CD4-positive, alpha-beta T cell (primary cell): ENCODE measurements at regions not wholly inside any gene's neighbourhood (a gene's known extent, or its start where the extent isn't known, plus 50 kb on each side); places are given as distances from the start of the nearest gene placed in this dataset.

Experiments used
- ATAC-seq: fragments of 200-7000 bp; cut with Tn5 transposase; one replicate; pipeline ENCODE4 v1.10.0; 2022; ENCODE audit warnings: mild to moderate bottlenecking; ENCODE audit not compliant: poor library complexity
- CTCF ChIA-PET: fragments of 350-600 bp; sonication (Branson Sonifier 250); formaldehyde crosslinking; loops from one replicate; lab custom pipeline; 2021; ENCODE audit warnings: antibody characterized with exemption, inconsistent platforms; lab: Charles Lee
- POLR2A ChIA-PET: fragments of 350-600 bp; sonication (Branson Sonifier 250); formaldehyde crosslinking; loops from one replicate; lab custom pipeline; 2021; ENCODE audit warnings: antibody characterized with exemption, inconsistent platforms; lab: Charles Lee
- DNase-seq, 14 experiments: peaks; one replicate each; pipeline ENCODE4 v3.0.0-alpha.2; 2013 to 2020; ENCODE audit warnings: mixed read lengths in 2 of 14
- H3K27ac ChIP-seq, 2 donors: one replicate each; pipeline versions ENCODE4 v1.5.1 to v1.7.0; 2013; ENCODE audit warnings: low read length in 2 of 2, low read depth in 1 of 2, mild to moderate bottlenecking in 1 of 2
- H3K27me3 ChIP-seq, 2 experiments: 1 replicate in 1 of 2; 2 replicates in 1 of 2; pipeline versions ENCODE4 v1.6.1 to v1.7.0; 2013; ENCODE audit warnings: low read length in 2 of 2, control low read depth in 1 of 2, mild to moderate bottlenecking in 1 of 2, moderate library complexity in 1 of 2; ENCODE audit not compliant: insufficient read depth in 2 of 2, control insufficient read depth in 1 of 2
- H3K36me3 ChIP-seq: one replicate; pipeline ENCODE4 v1.6.1; 2013; ENCODE audit warnings: low read length, control low read depth; ENCODE audit not compliant: insufficient read depth
- H3K4me1 ChIP-seq: one replicate; pipeline ENCODE4 v1.6.1; 2013; ENCODE audit warnings: low read length, control low read depth; ENCODE audit not compliant: insufficient read depth
- H3K4me3 ChIP-seq: one replicate; pipeline ENCODE4 v1.5.1; 2013; ENCODE audit warnings: mild to moderate bottlenecking, low read length, moderate library complexity
- H3K9me3 ChIP-seq, 2 experiments: 1 replicate in 1 of 2; 2 replicates in 1 of 2; pipeline versions ENCODE4 v1.6.1 to v1.7.0; 2013; ENCODE audit warnings: low read length in 2 of 2, mild to moderate bottlenecking in 2 of 2, control low read depth in 1 of 2, moderate library complexity in 1 of 2; ENCODE audit not compliant: control insufficient read depth in 1 of 2, insufficient read depth in 1 of 2
- H3K27ac Mint-ChIP-seq: one replicate; pipeline ENCODE4 v1.8.0; 2020; ENCODE audit warnings: mixed read lengths
- H3K27me3 Mint-ChIP-seq: one replicate; pipeline ENCODE4 v1.8.0; 2021; ENCODE audit warnings: mixed read lengths
- H3K36me3 Mint-ChIP-seq: one replicate; pipeline ENCODE4 v1.8.0; 2021; ENCODE audit warnings: low read depth, mixed read lengths
- H3K4me1 Mint-ChIP-seq: one replicate; pipeline ENCODE4 v1.8.0; 2021; ENCODE audit warnings: low read depth, mixed read lengths
- H3K4me3 Mint-ChIP-seq: one replicate; pipeline ENCODE4 v1.8.0; 2020; ENCODE audit warnings: mild to moderate bottlenecking, mixed read lengths
- H3K9me3 Mint-ChIP-seq: one replicate; pipeline ENCODE4 v1.8.0; 2020; ENCODE audit warnings: mixed read lengths
- intact Hi-C, 2 experiments: fragments of 100-400 bp; cut with DNase I in 1 of 2; cut with micrococcal nuclease in 1 of 2; formaldehyde crosslinking; loops; one replicate each; pipeline versions ENCODE4 v1.15.1 to v1.9.0; 2023 to 2025; cut with DNase I, micrococcal nuclease
- TF ChIP-seq, protein P1 (sequence below): fragments of 200-600 bp; IDR thresholded peaks from one replicate; pipeline ENCODE4 v1.8.0; 2022; ENCODE audit warnings: antibody characterized with exemption, mild to moderate bottlenecking

DNA sequence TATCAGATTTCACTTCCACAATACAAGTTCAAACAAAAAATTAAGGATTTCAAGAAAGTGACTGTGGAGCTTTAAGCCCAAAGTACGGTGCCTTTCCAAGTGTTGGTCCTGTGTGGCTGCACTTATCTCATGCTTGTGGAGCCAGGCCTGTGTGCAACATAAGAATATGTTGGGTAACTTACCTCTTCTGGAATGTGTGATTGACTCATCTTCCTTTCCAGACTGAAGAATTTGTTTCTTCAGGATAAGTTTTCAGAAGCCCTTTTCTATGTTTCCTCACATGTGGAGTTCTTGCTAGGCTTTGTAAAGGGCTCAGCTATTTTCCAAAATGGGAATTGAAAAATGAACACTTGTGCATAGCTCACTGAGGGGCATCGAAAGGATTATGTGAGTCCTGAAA is 485.1 kb upstream of the PAPPA start:
- no peaks in the 10 kb centered on the region for H3K4me1 Mint-ChIP-seq
- DNase-seq = no peak
- TF ChIP-seq, protein P1, sequence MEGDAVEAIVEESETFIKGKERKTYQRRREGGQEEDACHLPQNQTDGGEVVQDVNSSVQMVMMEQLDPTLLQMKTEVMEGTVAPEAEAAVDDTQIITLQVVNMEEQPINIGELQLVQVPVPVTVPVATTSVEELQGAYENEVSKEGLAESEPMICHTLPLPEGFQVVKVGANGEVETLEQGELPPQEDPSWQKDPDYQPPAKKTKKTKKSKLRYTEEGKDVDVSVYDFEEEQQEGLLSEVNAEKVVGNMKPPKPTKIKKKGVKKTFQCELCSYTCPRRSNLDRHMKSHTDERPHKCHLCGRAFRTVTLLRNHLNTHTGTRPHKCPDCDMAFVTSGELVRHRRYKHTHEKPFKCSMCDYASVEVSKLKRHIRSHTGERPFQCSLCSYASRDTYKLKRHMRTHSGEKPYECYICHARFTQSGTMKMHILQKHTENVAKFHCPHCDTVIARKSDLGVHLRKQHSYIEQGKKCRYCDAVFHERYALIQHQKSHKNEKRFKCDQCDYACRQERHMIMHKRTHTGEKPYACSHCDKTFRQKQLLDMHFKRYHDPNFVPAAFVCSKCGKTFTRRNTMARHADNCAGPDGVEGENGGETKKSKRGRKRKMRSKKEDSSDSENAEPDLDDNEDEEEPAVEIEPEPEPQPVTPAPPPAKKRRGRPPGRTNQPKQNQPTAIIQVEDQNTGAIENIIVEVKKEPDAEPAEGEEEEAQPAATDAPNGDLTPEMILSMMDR = no peak
- H3K27ac Mint-ChIP-seq = no peak overlapping the region
- no peak for ATAC-seq
- H3K4me3 Mint-ChIP-seq = no peak overlapping the region
- H3K4me3 ChIP-seq = no peak overlapping the region
- H3K27me3 Mint-ChIP-seq = no peaks in the 10 kb centered on the region
- no peaks in the 10 kb centered on the region for H3K9me3 ChIP-seq
- no peaks in the 10 kb centered on the region for H3K27me3 ChIP-seq
- no peaks in the 10 kb centered on the region for H3K9me3 Mint-ChIP-seq
- no peak overlapping the region for H3K27ac ChIP-seq
- CTCF ChIA-PET = no interaction called here
- no peaks in the 10 kb centered on the region for H3K4me1 ChIP-seq
- H3K36me3 ChIP-seq = no peaks in the 10 kb centered on the region
- POLR2A ChIA-PET = no interaction called here
- intact Hi-C loops = no loop called here
- H3K36me3 Mint-ChIP-seq = no peaks in the 10 kb centered on the region

DNA sequence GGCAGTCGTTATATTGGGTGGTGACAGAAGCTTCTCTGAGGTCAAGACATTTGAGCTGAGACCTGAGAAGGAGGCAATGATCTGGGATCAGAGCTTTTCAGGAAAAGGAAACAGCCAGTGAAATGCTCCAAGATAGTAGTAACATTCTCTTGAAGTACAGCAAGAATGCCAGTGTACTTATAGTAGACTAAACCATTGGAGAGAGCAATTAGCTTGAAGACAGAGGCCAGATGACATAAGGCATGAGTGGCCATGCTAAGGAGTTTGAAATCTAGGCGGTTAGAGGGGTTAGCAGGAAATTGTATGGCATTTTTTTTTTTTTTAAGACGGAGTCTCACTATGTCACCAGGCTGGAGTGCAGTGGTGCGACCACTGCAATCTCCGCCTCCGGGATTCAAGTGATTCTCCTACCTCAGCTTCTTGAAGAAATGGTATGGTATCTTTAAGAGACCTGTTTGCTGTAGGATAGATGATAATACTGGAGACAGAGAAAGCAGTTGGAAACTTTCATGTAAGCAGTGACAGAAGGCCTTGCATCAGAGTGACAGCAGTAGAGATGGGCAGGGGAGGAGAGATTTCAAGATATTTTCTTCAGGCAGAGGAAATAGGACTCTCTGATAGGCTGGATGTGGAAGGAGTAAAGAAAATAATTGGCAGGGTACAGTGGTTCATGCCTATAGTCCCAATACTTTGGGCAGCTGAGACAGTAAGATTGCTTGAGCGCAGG is 482.2 kb upstream of the PAPPA start:
- Mint-ChIP-seq H3K27me3 (no peaks in the 10 kb centered on the region), H3K36me3 (no peaks in the 10 kb centered on the region), H3K4me1 (no peaks in the 10 kb centered on the region), H3K9me3 (no peaks in the 10 kb centered on the region), H3K27ac (no peak overlapping the region), H3K4me3 (no peak overlapping the region)
- ATAC-seq = no peak
- POLR2A ChIA-PET = no interaction called here
- no peaks in the 10 kb centered on the region for H3K9me3 ChIP-seq
- no peak for DNase-seq
- no peak overlapping the region for H3K27ac ChIP-seq
- intact Hi-C loops = no loop called here
- no peak overlapping the region for H3K4me3 ChIP-seq
- TF ChIP-seq, protein P1 = no peak
- CTCF ChIA-PET = interaction anchor here (1.2 kb wide), 1 partner anchor 13 kb away, joined by 3 read pairs; no protein-coding TSS in a partner anchor
- H3K36me3 ChIP-seq = no peaks in the 10 kb centered on the region
- no peaks in the 10 kb centered on the region for H3K27me3 ChIP-seq
- H3K4me1 ChIP-seq = no peaks in the 10 kb centered on the region

DNA sequence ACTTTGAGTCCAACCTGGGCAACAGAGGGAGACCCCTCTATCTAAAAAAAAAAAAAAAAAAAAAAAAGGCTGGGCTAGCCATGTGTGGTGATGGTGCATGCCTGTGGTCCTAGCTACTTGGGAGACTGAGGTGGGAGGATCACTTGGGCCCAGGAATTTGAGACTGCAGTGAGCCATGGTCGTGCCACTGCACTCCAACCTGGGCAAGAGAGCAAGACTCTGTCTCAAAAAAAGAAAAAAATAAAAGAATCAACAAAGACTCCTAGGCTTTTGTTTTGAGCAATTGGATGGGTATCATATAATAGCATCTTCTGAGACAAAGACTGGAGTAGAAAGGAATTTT is 481.7 kb upstream of the PAPPA start:
- ATAC-seq (no peak), DNase-seq (no peak)
- Histone ChIP-seq H3K9me3 (no peaks in the 10 kb centered on the region), H3K27me3 (no peaks in the 10 kb centered on the region), H3K4me3 (no peak overlapping the region), H3K4me1 (no peaks in the 10 kb centered on the region), H3K27ac (no peak overlapping the region), H3K36me3 (no peaks in the 10 kb centered on the region)
- POLR2A ChIA-PET = no interaction called here
- Mint-ChIP-seq H3K9me3 (peaks cover 2% of the 10 kb centered on the region), H3K36me3 (no peaks in the 10 kb centered on the region), H3K27ac (no peak overlapping the region), H3K4me3 (no peak overlapping the region), H3K27me3 (no peaks in the 10 kb centered on the region), H3K4me1 (no peaks in the 10 kb centered on the region)
- CTCF ChIA-PET = no interaction called here
- intact Hi-C loops = no loop called here
- TF ChIP-seq, protein P1 = no peak
